GM12872 (cell line): ENCODE measurements at regions not wholly inside any gene's neighbourhood (a gene's known extent, or its start where the extent isn't known, plus 50 kb on each side); places are given as distances from the start of the nearest gene placed in this dataset.

ENCODE experiments used
- TF ChIP-seq, protein P1 (sequence below): IDR thresholded peaks from 3 replicates; pipeline ENCODE4 v1.5.1; 2011; ENCODE audit warnings: low read depth, mild to moderate bottlenecking, low read length, moderate library complexity; ENCODE audit not compliant: insufficient read depth

DNA sequence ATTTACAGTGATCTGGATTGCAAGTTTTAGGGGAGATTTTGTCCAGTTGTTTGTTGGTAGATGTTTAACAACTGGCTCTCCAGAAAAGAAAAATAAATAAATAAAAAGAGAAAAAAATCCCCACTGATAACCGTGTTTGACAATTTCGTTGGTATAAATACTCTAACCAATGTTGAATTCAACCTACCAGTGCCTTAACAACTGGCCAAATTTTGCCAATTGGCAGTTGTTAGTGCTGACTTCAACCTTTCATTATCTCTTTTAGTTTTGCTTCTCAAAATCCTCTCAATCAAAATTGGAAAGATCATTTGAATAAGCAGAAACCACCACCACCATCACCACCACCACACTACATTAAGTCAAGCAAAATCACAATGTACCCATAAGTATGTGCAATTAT lies 490.3 kb downstream of the PIK3C3 start:
- TF ChIP-seq, protein P1, sequence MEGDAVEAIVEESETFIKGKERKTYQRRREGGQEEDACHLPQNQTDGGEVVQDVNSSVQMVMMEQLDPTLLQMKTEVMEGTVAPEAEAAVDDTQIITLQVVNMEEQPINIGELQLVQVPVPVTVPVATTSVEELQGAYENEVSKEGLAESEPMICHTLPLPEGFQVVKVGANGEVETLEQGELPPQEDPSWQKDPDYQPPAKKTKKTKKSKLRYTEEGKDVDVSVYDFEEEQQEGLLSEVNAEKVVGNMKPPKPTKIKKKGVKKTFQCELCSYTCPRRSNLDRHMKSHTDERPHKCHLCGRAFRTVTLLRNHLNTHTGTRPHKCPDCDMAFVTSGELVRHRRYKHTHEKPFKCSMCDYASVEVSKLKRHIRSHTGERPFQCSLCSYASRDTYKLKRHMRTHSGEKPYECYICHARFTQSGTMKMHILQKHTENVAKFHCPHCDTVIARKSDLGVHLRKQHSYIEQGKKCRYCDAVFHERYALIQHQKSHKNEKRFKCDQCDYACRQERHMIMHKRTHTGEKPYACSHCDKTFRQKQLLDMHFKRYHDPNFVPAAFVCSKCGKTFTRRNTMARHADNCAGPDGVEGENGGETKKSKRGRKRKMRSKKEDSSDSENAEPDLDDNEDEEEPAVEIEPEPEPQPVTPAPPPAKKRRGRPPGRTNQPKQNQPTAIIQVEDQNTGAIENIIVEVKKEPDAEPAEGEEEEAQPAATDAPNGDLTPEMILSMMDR: no peak

DNA sequence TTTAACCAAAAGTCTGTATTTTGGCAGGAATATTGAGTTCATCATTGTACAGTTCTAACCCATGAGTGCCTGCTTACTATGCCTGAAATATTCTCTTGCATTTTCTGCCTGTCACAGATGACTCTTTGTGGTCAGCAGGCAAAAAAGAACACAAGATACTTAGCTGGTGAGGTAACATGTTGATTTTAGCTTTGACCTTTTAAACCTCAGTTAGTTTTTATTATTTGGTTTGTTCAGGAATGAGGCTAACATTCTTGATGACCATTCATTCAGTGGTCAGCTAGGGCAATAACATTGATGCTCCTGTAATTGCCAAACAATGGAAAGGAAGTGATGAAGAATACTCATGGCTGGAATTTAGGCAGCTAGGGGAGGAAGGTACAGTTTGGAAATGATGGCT lies 491.2 kb downstream of the PIK3C3 start:
- TF ChIP-seq, protein P1: no peak

DNA sequence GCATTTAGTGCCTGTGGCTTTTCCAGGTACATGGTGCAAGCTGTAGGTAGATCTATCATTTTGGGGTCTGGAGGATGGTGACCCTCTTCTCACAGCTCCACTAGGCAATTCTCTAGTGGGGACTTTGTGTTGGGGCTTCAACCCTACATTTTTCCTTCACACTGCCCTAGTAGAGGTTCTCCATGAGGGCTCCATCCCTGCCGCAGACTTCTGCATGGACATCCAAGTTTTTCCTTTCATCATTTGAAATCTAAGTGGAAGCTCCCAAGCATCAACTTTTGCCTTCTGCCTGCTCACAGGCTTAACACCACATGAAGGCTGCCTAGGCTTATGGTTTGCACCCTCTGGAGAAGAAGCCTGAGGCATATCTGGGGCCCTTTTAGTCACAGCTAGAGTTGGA lies 492.7 kb downstream of the PIK3C3 start:
- TF ChIP-seq, protein P1: no peak

DNA sequence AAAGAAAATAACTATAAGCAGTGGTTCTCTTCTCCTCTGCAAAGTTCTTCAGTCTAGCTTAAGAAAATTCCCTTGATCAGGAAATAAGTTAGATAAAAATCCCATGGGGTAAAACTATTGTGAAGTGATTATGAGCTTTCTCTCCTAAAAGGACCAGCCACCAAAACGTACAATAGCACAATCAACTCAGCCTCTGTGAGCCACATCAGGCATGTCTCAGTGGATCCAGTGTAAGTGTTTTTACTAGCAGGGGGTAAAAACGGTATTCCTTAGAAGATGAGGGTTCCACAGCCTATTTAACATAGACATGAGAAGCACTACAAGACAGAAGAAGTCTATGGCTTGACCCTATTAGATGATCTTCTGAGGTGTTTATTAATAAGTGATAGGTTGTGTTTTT lies 503.2 kb downstream of the PIK3C3 start:
- TF ChIP-seq, protein P1: no peak

DNA sequence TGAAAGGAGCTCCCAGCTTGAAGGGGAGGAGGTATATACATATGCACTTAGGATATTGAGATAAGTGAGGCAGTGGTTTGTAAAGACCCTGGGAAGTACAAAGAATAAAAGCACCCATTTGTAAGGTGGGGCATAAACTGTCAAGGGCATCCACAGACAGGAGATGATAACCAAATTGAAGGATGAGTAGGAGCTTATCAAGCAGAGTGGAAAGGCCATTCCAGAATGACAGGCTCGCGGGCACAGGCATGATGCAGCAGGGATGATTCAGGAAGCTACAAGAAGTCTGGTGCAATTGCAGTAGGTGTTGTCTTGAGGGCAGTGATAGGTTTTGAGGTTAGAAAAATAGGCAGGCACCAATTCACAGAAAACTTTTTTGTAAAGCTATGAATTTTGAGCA lies 504.8 kb downstream of the PIK3C3 start:
- TF ChIP-seq, protein P1: no peak

DNA sequence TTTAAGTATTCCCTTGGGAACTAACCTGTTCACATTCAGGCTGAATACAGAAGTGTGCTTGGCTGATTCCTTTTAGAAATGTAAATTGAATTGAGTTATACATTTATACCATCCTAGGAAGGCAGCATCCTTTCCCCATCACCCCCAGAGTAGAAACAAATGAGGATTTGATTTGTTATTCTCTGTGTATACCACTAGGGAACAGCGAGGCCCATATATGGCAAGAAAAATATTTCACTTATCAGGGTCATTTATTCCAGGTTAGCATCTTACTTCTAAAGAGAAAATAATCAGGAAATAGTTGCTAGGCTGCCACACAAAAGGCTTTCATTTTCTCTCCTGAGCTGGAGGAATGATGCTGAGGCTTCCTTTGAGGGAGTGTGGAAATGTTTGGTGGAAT lies 516.9 kb downstream of the PIK3C3 start:
- TF ChIP-seq, protein P1: no peak

DNA sequence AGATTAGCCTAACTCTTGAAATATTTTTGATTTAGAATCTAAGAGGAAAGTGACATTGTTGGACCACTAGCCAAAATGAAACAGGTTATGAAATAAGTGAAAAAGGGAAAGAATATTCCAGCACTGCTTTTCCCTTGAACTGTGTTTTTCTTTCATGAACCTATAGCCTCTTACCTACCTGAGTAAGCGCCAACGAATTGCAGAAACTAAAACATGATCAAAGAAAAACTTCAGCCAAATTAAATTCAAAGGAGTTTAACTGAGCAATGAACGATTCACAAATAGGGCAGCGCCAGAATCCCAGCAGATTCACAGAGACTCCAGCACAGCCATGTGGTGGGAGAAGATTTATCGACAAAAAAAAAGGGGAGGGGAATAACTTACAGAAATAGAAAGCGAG lies 518.6 kb downstream of the PIK3C3 start:
- TF ChIP-seq, protein P1: no peak

DNA sequence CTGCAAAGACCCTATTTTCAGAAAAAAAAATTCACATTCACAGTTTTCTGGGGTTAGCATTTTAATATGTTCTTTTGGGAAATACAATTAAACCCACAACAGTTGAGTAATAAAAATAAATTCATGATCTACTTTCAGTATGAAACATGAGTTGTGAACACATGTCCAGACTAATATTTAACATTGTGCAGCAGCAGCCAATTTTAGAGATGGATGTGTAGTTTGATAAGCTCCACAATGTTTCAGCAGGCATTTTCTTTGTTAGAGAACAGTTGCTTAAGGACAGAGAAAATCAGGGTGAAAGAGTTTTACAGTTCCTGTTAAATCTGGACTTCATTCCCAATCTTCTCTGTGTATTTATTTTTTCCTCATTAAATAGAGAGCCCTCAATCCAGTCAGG lies 519.5 kb downstream of the PIK3C3 start:
- TF ChIP-seq, protein P1: no peak
